GM19468 (cell line): ENCODE measurements at regions not wholly inside any gene's neighbourhood (a gene's known extent, or its start where the extent isn't known, plus 50 kb on each side); places are given as distances from the start of the nearest gene placed in this dataset.

Experiments
- ATAC-seq: cut with Tn5 transposase; IDR thresholded peaks from one replicate; pipeline ENCODE4 v1.9.1; 2021; ENCODE audit warnings: mild to moderate bottlenecking, moderate library complexity, moderate number of reproducible peaks; ENCODE audit not compliant: unreplicated experiment; ENCODE audit errors: extremely low read depth

GRCh38 chr13:78370231-78370630 lies 233.1 kb downstream of the POU4F1 start:
- ATAC-seq, result no peak

- no peak for ATAC-seq
These were observed 238.6 kb downstream of the POU4F1 start for GRCh38 chr13:78364711-78365110.

- peak; percentile 88 for ATAC-seq
These were observed 262.3 kb downstream of the POU4F1 start for GRCh38 chr13:78341032-78341431.

- ATAC-seq, result no peak
These were observed 263.4 kb downstream of the POU4F1 start for GRCh38 chr13:78339927-78340326.

DNA sequence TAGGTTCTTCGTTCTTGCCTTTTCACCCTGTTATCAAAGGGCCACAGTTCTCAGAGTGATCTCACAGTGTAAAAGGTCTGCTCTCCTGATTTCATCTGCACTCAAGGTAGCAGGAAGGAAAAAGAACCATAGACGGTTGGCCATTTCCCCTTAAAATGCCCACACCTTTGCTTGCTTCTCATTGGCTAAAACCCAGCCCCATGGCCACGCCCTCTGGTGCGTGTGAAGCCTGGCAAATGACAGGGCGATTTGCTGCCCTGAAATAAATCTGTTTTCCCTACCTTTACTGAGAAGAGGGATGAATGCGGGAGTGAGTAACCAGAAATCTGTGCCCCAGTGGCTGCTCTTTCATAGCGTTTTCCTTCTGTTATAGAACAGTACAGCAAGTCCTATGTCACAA lies 269.3 kb downstream of the POU4F1 start:
- ATAC-seq, result no peak

GRCh38 chr13:78326633-78327032 lies 276.7 kb downstream of the POU4F1 start:
- ATAC-seq, result no peak

DNA sequence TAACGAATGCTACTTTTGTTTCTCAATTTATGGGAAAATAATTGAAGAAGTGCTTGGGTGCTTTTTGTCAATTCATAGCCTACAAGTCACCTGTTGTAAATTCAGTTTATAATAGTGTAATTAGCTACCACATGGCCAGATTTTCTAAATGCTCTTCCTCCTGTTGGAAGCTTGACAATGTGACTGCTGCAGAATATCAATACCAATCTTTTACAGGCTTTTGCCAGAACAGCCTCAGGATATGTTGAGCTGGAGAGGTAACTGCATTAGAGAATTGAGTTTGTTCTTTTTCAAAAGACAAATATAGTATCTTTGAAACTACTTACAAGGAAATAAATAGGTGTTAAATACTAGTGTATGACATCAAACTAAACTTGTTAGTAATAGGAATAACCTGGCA lies 277.8 kb downstream of the POU4F1 start:
- no peak for ATAC-seq

- no peak for ATAC-seq
These were observed 279.5 kb downstream of the POU4F1 start for GRCh38 chr13:78323848-78324247.

DNA sequence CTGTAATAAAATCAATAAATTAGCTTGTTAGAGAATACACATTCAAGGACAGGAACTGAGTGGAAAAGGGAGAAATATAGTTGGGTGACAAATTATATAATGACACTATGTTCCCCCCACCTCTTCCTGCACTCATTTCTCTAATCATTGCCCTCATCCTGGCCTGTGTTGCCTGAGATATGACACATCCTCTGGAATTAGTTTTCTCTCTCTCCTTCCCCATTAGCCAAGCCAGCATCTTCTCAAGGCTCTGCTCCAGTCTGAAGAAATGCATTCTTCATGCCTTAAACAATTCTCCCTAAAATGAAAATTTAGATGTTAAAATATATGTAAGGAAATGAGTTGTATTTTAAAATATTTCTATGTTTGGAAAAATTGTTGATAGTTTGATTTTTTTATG lies 280.3 kb downstream of the POU4F1 start:
- ATAC-seq, result no peak

- ATAC-seq, result no peak
These were observed 284.2 kb downstream of the POU4F1 start for GRCh38 chr13:78319101-78319627.

DNA sequence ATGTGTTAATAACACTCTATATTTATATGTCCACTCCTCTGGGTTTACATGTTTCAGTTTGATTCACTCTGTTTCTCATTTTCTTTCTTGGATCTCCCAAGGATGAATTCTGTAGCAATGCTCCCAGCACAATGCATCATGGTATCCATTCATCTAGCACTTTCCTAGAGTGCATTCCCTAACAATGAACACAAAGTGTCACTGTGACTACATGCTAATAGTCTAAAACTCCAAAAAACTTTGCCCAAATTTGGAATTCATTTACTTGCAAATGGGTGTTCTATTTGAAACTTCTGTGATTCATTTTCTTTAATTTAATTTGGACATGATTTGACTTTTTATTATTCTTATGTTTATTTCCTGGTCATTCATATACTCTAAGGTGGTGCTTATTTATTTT lies 286.3 kb downstream of the POU4F1 start:
- ATAC-seq, result no peak

DNA sequence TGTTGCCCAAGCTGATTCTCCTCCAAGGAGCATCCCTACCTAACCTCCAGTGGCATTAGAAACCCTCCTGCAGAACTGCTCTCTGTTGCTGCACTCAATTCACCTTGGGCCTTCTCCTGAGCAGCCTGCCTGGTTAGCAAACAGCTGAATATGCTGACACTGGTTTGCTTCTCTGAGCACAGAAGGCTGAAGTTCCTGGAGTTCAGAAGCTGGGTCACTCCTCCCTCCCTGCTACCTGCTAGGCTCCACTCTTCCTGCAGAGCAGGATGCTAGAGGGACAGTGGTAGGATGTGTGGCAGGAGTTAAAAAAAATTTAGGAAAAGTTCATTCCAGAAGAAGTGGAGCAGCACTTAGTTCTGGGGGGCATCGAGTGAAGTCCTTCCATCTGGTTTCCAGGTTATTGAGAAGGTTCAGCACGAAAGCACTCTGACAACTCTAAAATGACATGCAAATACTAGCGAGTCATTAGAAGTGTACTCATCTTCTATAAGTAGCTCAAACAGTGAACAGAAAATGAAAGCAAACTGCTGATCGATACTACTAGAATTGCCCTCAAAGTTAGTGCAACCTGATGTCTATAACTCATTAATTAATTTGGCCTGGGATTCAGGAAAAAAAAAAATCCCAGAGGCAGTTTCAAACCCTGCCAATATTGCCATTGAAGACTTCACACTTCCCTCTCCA lies 293.7 kb downstream of the POU4F1 start:
- peak; percentile 53 for ATAC-seq

- no peak for ATAC-seq
These were observed 296.7 kb downstream of the POU4F1 start for GRCh38 chr13:78306519-78307206.

DNA sequence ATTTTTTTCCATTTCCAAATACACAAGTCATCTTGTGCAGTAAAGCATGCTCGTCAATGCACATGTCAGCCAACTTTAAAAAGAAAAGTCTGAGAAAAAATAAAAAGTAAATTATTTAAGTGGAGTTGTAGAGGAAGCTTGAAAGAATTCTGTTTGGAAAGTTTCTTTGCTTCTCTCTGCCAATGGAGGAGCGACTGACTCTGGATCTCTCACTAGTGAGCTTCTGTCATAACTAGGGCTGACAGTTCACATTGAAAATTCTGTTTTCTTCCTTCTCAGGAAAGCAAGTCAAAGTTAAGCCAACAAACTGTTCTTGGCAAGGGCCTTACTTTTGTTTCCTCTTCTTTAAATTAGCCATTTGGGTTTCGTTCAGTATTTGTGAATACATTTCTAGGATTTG lies 298.2 kb downstream of the POU4F1 start:
- ATAC-seq, result no peak

DNA sequence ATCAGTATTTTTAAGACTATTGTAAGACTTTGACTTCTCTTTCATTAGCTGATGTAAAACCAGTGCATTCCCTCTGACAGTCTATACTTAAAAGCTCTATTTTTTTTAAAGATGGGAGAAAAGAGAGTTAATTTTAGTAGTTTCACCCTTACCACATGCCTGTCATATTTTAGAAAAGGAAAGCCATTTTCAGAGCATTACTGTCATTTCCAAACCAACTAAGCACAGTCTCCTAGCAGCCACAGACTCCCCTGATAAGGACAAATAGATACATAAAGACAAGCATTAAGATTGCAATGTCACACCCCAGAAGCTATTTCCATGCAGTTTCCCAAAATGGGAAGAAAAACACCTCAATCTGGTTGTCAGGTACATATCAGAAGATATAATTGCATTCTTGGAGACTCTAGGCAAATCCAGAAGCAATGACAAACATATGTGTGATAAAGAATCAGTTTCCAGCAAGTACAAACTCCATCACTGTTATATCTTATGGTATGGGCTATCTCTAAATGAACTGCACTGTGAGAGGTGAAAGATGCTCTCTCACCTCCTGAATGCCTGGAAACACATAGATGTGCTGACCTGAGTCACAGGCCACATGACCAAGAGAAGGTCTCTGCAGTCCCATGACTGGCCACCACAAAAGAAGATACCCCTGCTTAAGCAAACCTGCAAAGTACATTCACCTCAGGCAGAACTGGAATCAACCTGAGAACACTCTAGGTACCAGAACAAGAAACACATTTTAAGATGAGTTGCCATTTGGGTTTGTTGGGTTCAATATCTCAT lies 303.3 kb downstream of the POU4F1 start:
- no peak for ATAC-seq

- ATAC-seq, result no peak
These were observed 304.7 kb downstream of the POU4F1 start for GRCh38 chr13:78298657-78299056.

- ATAC-seq, result no peak
These were observed 316.6 kb downstream of the POU4F1 start for GRCh38 chr13:78286748-78287147.

DNA sequence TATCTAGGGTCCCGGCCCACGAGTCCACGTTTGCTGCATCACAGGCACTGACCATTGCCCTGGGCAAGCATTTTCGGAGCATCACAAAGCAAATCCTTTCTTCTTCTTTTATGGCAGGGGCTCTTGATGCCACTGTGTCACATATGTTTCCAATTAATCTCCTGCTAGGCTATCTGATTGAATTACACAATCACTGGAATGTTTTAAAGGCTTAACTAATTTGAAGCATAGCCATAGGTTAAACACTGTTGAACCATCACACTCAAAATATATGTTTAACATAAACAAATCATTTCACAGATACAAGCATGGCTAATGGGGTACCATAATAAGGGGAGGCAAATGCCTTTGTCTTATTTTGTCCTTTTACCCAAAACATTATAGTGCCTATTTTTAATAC lies 338.3 kb downstream of the POU4F1 start:
- ATAC-seq, result no peak

- ATAC-seq, result no peak
These were observed 339.7 kb upstream of the EDNRB start for GRCh38 chr13:78258304-78258703.

DNA sequence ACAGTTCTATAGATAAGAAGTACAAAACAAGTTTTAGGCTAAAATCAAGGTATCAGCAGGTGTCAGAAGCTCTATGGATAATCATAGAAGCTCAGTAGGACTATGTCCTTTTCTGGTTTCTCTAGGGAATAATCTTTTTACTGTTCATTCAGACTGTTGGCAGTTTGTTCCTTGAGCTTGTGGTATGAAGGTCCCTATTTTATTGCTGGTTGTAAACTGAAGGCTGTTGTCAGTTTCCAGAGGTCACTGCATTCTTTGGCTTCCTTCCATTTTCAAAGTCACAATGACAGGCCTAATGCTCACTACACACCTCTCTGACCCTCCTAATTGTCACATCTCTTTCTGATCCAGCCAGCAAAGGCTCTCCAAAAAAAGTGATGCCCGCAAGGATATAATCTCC lies 337.9 kb upstream of the EDNRB start:
- no peak for ATAC-seq

GRCh38 chr13:78254113-78254512 lies 335.5 kb upstream of the EDNRB start:
- ATAC-seq, result no peak
